ENCODE measurements at regions not wholly inside any gene's neighbourhood (a gene's known extent, or its start where the extent isn't known, plus 50 kb on each side); places are given as distances from the start of the nearest gene placed in this dataset.

DNA sequence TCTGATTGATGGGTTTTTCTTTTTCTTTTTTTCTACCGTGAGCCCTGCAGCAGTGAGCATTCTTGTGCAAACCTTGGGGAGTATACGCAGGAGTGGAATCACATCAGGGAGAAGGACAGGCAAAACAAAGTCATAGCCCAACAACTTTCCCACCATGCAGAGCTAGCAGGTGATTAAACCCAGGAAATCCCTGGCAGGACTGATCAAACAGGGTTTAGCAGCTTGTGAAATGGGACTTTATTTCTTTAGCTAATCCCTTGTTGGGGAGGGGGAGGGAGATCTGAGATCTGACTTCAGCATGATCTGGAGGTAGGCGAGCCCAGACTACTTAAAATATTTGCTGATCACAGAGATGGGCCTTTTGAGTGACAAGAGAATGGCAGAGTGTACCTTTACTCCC is 162.0 kb upstream of the GLRA1 start:
- H3K9me3 ChIP-seq (ENCODE audit: control insufficient read depth, insufficient read depth, low read depth, low read length) = no peaks in the 10 kb centered on the region
- no TSS peak for BruUV-seq (replicated peaks)
- no peak overlapping the region for H3K4me3 ChIP-seq (ENCODE audit: low read depth in 2 of 2, low read length in 2 of 2)
- H3K27me3 ChIP-seq (ENCODE audit: control insufficient read depth, insufficient read depth, low read length) = no peaks in the 10 kb centered on the region
- POLR2A ChIA-PET = no interaction called here
- intact Hi-C loops (cut with micrococcal nuclease; ENCODE audit: unreplicated experiment) = no loop called here
- CTCF ChIA-PET = no interaction called here
- ATAC-seq (no peak), DNase-seq (ENCODE audit: low read depth, low spot score) (no peak)
- H3K4me1 ChIP-seq (ENCODE audit: control insufficient read depth, insufficient read depth, low read length) = no peaks in the 10 kb centered on the region
- TF ChIP-seq TCF7L2 (IDR thresholded peaks at IDR 0.05; ENCODE audit: low read depth, low read length) (no peak), SIN3A (IDR thresholded peaks at IDR 0.05; ENCODE audit: borderline replicate concordance, insufficient read depth, low read depth, low read length) (no peak)
- no peak overlapping the region for H3K27ac ChIP-seq (ENCODE audit: low read length)
- H3K36me3 ChIP-seq (ENCODE audit: control insufficient read depth, insufficient read depth, low read length) = no peaks in the 10 kb centered on the region
- in situ Hi-C loops (cut with HindIII; ENCODE audit: low pct_unique_long_range_greater_than_20kb, low sequenced_read_pairs) = no loop called here

DNA sequence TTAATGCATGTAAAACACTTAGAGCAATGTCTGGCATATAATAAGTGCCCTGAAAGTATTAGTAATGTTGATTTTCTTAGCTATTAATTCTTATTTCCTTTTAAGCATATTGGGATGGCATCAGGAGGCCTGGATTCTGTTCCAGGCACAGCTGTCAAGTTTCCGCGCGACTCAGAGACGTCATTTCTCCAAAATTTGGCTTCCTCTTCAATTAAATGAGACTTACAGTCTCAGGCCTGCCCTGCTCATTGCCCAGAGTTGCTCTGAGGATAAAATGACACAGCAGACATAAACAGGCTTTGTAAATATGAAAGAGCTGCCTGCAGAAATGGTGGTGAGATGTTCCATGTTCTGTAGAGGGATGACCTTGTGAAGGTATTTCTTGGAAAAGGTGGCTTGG is 159.8 kb upstream of the GLRA1 start:
- CTCF ChIA-PET = no interaction called here

DNA sequence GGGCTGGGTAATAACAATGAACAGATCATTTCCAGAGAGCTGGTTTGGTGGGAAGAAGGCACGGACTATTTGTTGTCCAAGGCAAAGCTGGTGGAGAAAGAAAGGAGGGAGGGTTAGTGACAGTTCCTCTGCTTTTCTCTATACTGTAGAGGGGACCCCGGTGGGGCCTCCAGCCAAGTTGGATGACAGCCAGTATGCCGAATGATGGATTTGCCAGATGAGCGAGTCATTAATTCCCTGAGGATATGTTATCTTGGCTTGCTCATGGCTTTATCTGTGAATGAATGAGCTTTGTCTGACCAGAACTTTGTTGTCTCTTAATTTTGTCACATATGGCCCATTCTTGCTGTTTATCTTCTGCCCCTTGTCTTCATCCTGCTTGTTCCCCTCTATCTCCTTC is 158.6 kb upstream of the GLRA1 start:
- Histone ChIP-seq H3K27ac (ENCODE audit: low read length) (no peak overlapping the region), H3K4me3 (ENCODE audit: low read depth in 2 of 2, low read length in 2 of 2) (no peak overlapping the region), H3K9me3 (ENCODE audit: control insufficient read depth, insufficient read depth, low read depth, low read length) (no peaks in the 10 kb centered on the region), H3K36me3 (ENCODE audit: control insufficient read depth, insufficient read depth, low read length) (no peaks in the 10 kb centered on the region), H3K4me1 (ENCODE audit: control insufficient read depth, insufficient read depth, low read length) (no peaks in the 10 kb centered on the region), H3K27me3 (ENCODE audit: control insufficient read depth, insufficient read depth, low read length) (no peaks in the 10 kb centered on the region)
- DNase-seq (ENCODE audit: low read depth, low spot score) (no peak), ATAC-seq (no peak)
- POLR2A ChIA-PET = no interaction called here
- TF ChIP-seq POLR2AphosphoS5 (IDR thresholded peaks at IDR 0.05; ENCODE audit: low read depth, low read length) (no peak), SIN3A (IDR thresholded peaks at IDR 0.05; ENCODE audit: borderline replicate concordance, insufficient read depth, low read depth, low read length) (no peak), TCF7L2 (IDR thresholded peaks at IDR 0.05; ENCODE audit: low read depth, low read length) (no peak)
- TF ChIP-seq, protein P1, sequence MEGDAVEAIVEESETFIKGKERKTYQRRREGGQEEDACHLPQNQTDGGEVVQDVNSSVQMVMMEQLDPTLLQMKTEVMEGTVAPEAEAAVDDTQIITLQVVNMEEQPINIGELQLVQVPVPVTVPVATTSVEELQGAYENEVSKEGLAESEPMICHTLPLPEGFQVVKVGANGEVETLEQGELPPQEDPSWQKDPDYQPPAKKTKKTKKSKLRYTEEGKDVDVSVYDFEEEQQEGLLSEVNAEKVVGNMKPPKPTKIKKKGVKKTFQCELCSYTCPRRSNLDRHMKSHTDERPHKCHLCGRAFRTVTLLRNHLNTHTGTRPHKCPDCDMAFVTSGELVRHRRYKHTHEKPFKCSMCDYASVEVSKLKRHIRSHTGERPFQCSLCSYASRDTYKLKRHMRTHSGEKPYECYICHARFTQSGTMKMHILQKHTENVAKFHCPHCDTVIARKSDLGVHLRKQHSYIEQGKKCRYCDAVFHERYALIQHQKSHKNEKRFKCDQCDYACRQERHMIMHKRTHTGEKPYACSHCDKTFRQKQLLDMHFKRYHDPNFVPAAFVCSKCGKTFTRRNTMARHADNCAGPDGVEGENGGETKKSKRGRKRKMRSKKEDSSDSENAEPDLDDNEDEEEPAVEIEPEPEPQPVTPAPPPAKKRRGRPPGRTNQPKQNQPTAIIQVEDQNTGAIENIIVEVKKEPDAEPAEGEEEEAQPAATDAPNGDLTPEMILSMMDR (IDR thresholded peaks at IDR 0.05) = no peak
- CTCF ChIA-PET = no interaction called here
- intact Hi-C loops (cut with micrococcal nuclease; ENCODE audit: unreplicated experiment) = no loop called here
- BruUV-seq (replicated peaks) = no TSS peak
- in situ Hi-C loops (cut with HindIII; ENCODE audit: low pct_unique_long_range_greater_than_20kb, low sequenced_read_pairs) = no loop called here

More for the DNA sequence above, 159.8 kb upstream of the GLRA1 start:
- no TSS peak for BruUV-seq (replicated peaks)
- no peak for ATAC-seq
- intact Hi-C loops (cut with micrococcal nuclease; ENCODE audit: unreplicated experiment) = no loop called here
- Histone ChIP-seq H3K4me1 (ENCODE audit: control insufficient read depth, insufficient read depth, low read length) (no peaks in the 10 kb centered on the region), H3K27me3 (ENCODE audit: control insufficient read depth, insufficient read depth, low read length) (no peaks in the 10 kb centered on the region), H3K27ac (ENCODE audit: low read length) (no peak overlapping the region), H3K4me3 (ENCODE audit: low read depth in 2 of 2, low read length in 2 of 2) (no peak overlapping the region), H3K9me3 (ENCODE audit: control insufficient read depth, insufficient read depth, low read depth, low read length) (no peaks in the 10 kb centered on the region), H3K36me3 (ENCODE audit: control insufficient read depth, insufficient read depth, low read length) (no peaks in the 10 kb centered on the region)
- POLR2A ChIA-PET = no interaction called here
- TF ChIP-seq SIN3A (IDR thresholded peaks at IDR 0.05; ENCODE audit: borderline replicate concordance, insufficient read depth, low read depth, low read length) = no peak
- in situ Hi-C loops (cut with HindIII; ENCODE audit: low pct_unique_long_range_greater_than_20kb, low sequenced_read_pairs) = no loop called here
- no peak for DNase-seq (ENCODE audit: low read depth, low spot score)

DNA sequence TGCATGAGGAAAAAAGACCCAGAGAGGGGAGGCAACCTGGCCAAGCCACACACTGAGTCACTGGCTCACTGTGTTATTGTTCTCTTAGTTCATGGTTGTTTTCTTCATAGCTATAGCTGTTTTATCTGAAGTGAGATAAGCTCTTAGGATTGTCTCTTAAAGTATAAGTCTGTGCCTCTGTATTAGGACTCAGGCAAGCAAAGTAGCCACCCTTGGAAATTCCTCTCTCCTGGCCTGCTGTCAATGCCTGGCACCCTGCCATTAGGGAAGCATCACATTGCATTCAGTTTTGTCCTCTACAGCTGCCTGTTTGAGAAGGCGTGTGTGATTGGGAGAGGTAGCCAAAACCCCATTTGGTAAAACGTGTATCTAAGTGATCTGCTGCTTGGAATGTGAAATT is 147.4 kb upstream of the GLRA1 start:
- no peak for ATAC-seq
- intact Hi-C loops (cut with micrococcal nuclease; ENCODE audit: unreplicated experiment) (no loop called here), in situ Hi-C loops (cut with HindIII; ENCODE audit: low pct_unique_long_range_greater_than_20kb, low sequenced_read_pairs) (no loop called here)
- Histone ChIP-seq H3K27ac (ENCODE audit: low read length) (no peak overlapping the region), H3K36me3 (ENCODE audit: control insufficient read depth, insufficient read depth, low read length) (no peaks in the 10 kb centered on the region), H3K4me1 (ENCODE audit: control insufficient read depth, insufficient read depth, low read length) (no peaks in the 10 kb centered on the region), H3K27me3 (ENCODE audit: control insufficient read depth, insufficient read depth, low read length) (no peaks in the 10 kb centered on the region), H3K9me3 (ENCODE audit: control insufficient read depth, insufficient read depth, low read depth, low read length) (no peaks in the 10 kb centered on the region), H3K4me3 (ENCODE audit: low read depth in 2 of 2, low read length in 2 of 2) (no peak overlapping the region)
- DNase-seq (ENCODE audit: low read depth, low spot score) = no peak
- BruUV-seq (replicated peaks) = no TSS peak
- ChIA-PET POLR2A (no interaction called here), CTCF (no interaction called here)
- no peak for TF ChIP-seq TCF7L2 (IDR thresholded peaks at IDR 0.05; ENCODE audit: low read depth, low read length)
